Neural cell (in vitro differentiated cells): ENCODE measurements at regions not wholly inside any gene's neighbourhood (a gene's known extent, or its start where the extent isn't known, plus 50 kb on each side); places are given as distances from the start of the nearest gene placed in this dataset.

ENCODE experiments used
- H2AFZ ChIP-seq: fragments of 200-600, 300-800 bp; sonication (generic), shearing (Covaris generic); 2 replicates; pipeline ENCODE4 v1.6.0; 2014; ENCODE audit warnings: low read depth, mild to moderate bottlenecking, antibody characterized with exemption, low read length, moderate library complexity
- H3F3A ChIP-seq: fragments of 200-600 bp; shearing (Covaris generic); 2 replicates; pipeline ENCODE4 v1.6.1; 2016; ENCODE audit warnings: mild to moderate bottlenecking, moderate library complexity, mixed read lengths, antibody characterized with exemption, low read length; ENCODE audit not compliant: insufficient read depth, poor library complexity, severe bottlenecking
- H3K27ac ChIP-seq: fragments of 200-600, 300-800 bp; sonication (generic), shearing (Covaris generic); 2 replicates; pipeline ENCODE4 v1.5.1; 2014; ENCODE audit warnings: mild to moderate bottlenecking, low read length, moderate library complexity
- H3K27me3 ChIP-seq: fragments of 300-800, 200-600 bp; sonication (generic), shearing (Covaris generic); 2 replicates; pipeline ENCODE4 v1.6.0; 2014; ENCODE audit warnings: mild to moderate bottlenecking, low read depth, low read length, moderate library complexity; ENCODE audit not compliant: insufficient read depth
- H3K36me3 ChIP-seq: fragments of 300-800, 200-600 bp; sonication (generic), shearing (Covaris generic); 2 replicates; pipeline ENCODE4 v1.5.1; 2014; ENCODE audit warnings: mild to moderate bottlenecking, antibody characterized with exemption, low read length, moderate library complexity; ENCODE audit not compliant: insufficient read depth
- H3K4me2 ChIP-seq: fragments of 300-800, 200-600 bp; sonication (generic), shearing (Covaris generic); 2 replicates; pipeline ENCODE4 v1.6.0; 2014; ENCODE audit warnings: mild to moderate bottlenecking, low read length
- H3K4me3 ChIP-seq: fragments of 300-800, 200-600 bp; sonication (generic), shearing (Covaris generic); 2 replicates; pipeline ENCODE4 v1.5.1; 2014; ENCODE audit warnings: mild to moderate bottlenecking, low read length, moderate library complexity
- H3K79me2 ChIP-seq: fragments of 200-600 bp; shearing (Covaris generic); replicated peaks from 2 replicates; pipeline ENCODE4 v1.6.0; 2014; ENCODE audit warnings: mild to moderate bottlenecking, low read length, moderate library complexity; ENCODE audit not compliant: insufficient read depth
- H3K9ac ChIP-seq: fragments of 300-800, 200-600 bp; sonication (generic), shearing (Covaris generic); 2 replicates; pipeline ENCODE4 v1.6.1; 2016; ENCODE audit warnings: mild to moderate bottlenecking, low read length, mixed read lengths
- H3K9me2 ChIP-seq: fragments of 200-600 bp; shearing (Covaris generic); 2 replicates; pipeline ENCODE4 v1.6.1; 2016; ENCODE audit warnings: mild to moderate bottlenecking, low read length, mixed read lengths; ENCODE audit not compliant: insufficient read depth
- H3K9me3 ChIP-seq: fragments of 200-600, 300-800 bp; sonication (generic), shearing (Covaris generic); 2 replicates; pipeline ENCODE4 v1.6.1; 2016; ENCODE audit warnings: mild to moderate bottlenecking, mixed run types, low read length, moderate library complexity, mixed read lengths
- H4K20me1 ChIP-seq: fragments of 200-600 bp; shearing (Covaris generic); 2 replicates; pipeline ENCODE4 v1.6.1; 2016; ENCODE audit warnings: mild to moderate bottlenecking, mixed run types; ENCODE audit not compliant: insufficient read depth
- CTCF ChIP-seq: fragments of 450-650 bp; IDR thresholded peaks from 2 replicates; pipeline ENCODE4 v1.5.1; 2014; ENCODE audit warnings: antibody characterized with exemption, mild to moderate bottlenecking, moderate library complexity; ENCODE audit not compliant: poor library complexity, severe bottlenecking
- EP300 ChIP-seq: fragments of 450-650 bp; conservative IDR thresholded peaks from 2 replicates; pipeline ENCODE4 v1.6.1; 2014; ENCODE audit warnings: antibody characterized with exemption, mild to moderate bottlenecking, moderate library complexity; ENCODE audit not compliant: poor library complexity, severe bottlenecking
- EZH2 ChIP-seq: fragments of 200-600, 300-800 bp; shearing (Covaris generic), sonication (generic); IDR thresholded peaks from 2 replicates; pipeline ENCODE4 v1.6.1; 2014; ENCODE audit warnings: antibody characterized with exemption, low read length, borderline replicate concordance, mild to moderate bottlenecking; ENCODE audit not compliant: insufficient read depth, poor library complexity, severe bottlenecking
- MXI1 ChIP-seq: fragments of 450-650 bp; conservative IDR thresholded peaks from 2 replicates; pipeline ENCODE4 v1.6.1; 2014; ENCODE audit warnings: antibody characterized with exemption, mild to moderate bottlenecking; ENCODE audit not compliant: poor library complexity, severe bottlenecking
- POLR2AphosphoS5 ChIP-seq: IDR thresholded peaks from 2 replicates; pipeline ENCODE4 v1.6.1; 2012
- RAD21 ChIP-seq: fragments of 450-650 bp; conservative IDR thresholded peaks from 2 replicates; pipeline ENCODE4 v1.6.1; 2014; ENCODE audit warnings: antibody characterized with exemption, mild to moderate bottlenecking, moderate library complexity
- REST ChIP-seq: IDR thresholded peaks from 2 replicates; pipeline ENCODE4 v1.6.1; 2012; ENCODE audit warnings: borderline replicate concordance
- SMC3 ChIP-seq: fragments of 450-650 bp; conservative IDR thresholded peaks from 2 replicates; pipeline ENCODE4 v1.6.1; 2014; ENCODE audit warnings: antibody characterized with exemption, mild to moderate bottlenecking, moderate library complexity; ENCODE audit not compliant: poor library complexity
- TAF1 ChIP-seq: IDR thresholded peaks from 2 replicates; pipeline ENCODE4 v1.6.1; 2012; ENCODE audit warnings: low read depth

GRCh38 chr7:46576950-46577349 lies 655.9 kb upstream of the IGFBP3 start:
- Histone ChIP-seq H3K27me3 (no peaks in the 10 kb centered on the region), H3K9me3 (no peaks in the 10 kb centered on the region), H4K20me1 (no peaks in the 10 kb centered on the region), H3K27ac (no peak overlapping the region), H2AFZ (no peak overlapping the region), H3K4me2 (no peak overlapping the region), H3K9ac (no peak overlapping the region), H3K9me2 (no peaks in the 10 kb centered on the region), H3K36me3 (no peaks in the 10 kb centered on the region), H3K79me2 (no peaks in the 10 kb centered on the region), H3F3A (no peaks in the 10 kb centered on the region), H3K4me3 (no peak overlapping the region)
- TF ChIP-seq CTCF (no peak), MXI1 (no peak), EZH2 (no peak), TAF1 (no peak)

- Histone ChIP-seq H4K20me1 (no peaks in the 10 kb centered on the region), H3F3A (no peaks in the 10 kb centered on the region), H3K79me2 (no peaks in the 10 kb centered on the region), H3K36me3 (no peaks in the 10 kb centered on the region), H3K9me3 (no peaks in the 10 kb centered on the region), H3K27me3 (no peaks in the 10 kb centered on the region), H2AFZ (no peak overlapping the region), H3K9ac (no peak overlapping the region), H3K9me2 (no peaks in the 10 kb centered on the region), H3K27ac (no peak overlapping the region), H3K4me2 (no peak overlapping the region), H3K4me3 (no peak overlapping the region)
- TF ChIP-seq CTCF = no peak
- TF ChIP-seq TAF1 = no peak
- TF ChIP-seq POLR2AphosphoS5 = peak; percentile 53
These were observed 651.6 kb upstream of the IGFBP3 start for GRCh38 chr7:46572691-46573090.

- Histone ChIP-seq H3K9ac (no peak overlapping the region), H3K4me3 (no peak overlapping the region), H4K20me1 (no peaks in the 10 kb centered on the region), H3F3A (no peaks in the 10 kb centered on the region), H3K9me3 (no peaks in the 10 kb centered on the region), H3K4me2 (no peak overlapping the region), H3K27me3 (no peaks in the 10 kb centered on the region), H3K9me2 (no peaks in the 10 kb centered on the region), H3K36me3 (no peaks in the 10 kb centered on the region), H3K27ac (no peak overlapping the region), H2AFZ (no peak overlapping the region), H3K79me2 (no peaks in the 10 kb centered on the region)
- TF ChIP-seq RAD21 (no peak), EP300 (no peak), EZH2 (no peak), TAF1 (no peak), MXI1 (no peak), POLR2AphosphoS5 (no peak), CTCF (no peak), SMC3 (no peak), REST (no peak)
These were observed 650.9 kb upstream of the IGFBP3 start for GRCh38 chr7:46571996-46572395.
